ENCODE measurements at regions not wholly inside any gene's neighbourhood (a gene's known extent, or its start where the extent isn't known, plus 50 kb on each side); places are given as distances from the start of the nearest gene placed in this dataset.

DNA sequence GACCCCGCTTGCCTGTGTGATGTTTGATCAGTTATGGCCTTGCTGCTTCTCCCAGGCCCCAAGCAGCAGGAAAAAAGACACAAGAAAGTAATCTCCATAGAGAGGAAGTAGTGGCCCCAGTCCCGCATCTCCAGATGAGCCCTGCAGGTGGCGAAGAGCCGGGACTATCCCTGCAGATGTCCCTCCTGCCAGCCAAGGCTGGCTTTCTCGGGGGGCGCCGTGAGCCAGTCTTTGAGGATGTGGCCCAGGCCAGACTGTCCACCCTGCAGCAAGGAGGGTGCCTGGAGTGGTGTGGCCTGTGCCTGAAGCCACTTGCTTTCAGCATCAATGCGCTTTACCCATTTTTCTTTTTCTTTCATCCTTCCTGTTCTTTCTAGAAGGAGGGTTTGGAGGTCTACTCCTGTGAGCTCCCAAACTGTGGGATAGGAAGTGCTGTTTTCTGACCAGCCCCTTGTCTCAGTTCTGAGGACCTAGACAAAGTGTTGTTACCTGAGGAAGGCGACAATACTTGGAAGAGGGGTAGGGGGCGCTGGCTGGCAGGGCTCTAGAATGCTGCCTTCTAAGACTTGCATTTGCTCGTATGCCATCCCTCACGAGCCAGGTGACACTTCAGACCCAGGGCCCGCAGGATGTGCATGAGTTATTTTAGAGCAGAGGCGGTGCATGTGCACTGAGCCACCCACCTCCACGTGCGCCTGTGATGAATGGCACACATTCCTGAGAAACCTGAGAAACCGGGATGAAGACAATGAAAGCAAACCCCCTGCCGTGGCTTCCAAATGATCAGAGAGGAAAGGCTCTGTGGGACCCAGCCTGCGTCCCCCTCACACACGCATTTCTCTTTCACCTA, 255.8 kb downstream of the FBXO15 start:
- H3K27ac ChIP-seq = no peak overlapping the region
- no peaks in the 10 kb centered on the region for H3K36me3 ChIP-seq
- TF ChIP-seq POLR2A (IDR thresholded peaks at IDR 0.05) = no peak
- TF ChIP-seq POLR2AphosphoS5 (IDR thresholded peaks at IDR 0.05; ENCODE audit: insufficient read depth in 1 of 2, low read depth in 1 of 2) = no peak
- TF ChIP-seq, protein P1, sequence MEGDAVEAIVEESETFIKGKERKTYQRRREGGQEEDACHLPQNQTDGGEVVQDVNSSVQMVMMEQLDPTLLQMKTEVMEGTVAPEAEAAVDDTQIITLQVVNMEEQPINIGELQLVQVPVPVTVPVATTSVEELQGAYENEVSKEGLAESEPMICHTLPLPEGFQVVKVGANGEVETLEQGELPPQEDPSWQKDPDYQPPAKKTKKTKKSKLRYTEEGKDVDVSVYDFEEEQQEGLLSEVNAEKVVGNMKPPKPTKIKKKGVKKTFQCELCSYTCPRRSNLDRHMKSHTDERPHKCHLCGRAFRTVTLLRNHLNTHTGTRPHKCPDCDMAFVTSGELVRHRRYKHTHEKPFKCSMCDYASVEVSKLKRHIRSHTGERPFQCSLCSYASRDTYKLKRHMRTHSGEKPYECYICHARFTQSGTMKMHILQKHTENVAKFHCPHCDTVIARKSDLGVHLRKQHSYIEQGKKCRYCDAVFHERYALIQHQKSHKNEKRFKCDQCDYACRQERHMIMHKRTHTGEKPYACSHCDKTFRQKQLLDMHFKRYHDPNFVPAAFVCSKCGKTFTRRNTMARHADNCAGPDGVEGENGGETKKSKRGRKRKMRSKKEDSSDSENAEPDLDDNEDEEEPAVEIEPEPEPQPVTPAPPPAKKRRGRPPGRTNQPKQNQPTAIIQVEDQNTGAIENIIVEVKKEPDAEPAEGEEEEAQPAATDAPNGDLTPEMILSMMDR (IDR thresholded peaks at IDR 0.05) = no peak
- H3K9me3 ChIP-seq = no peaks in the 10 kb centered on the region
- intact Hi-C loops (cut with DNase I) = no loop called here
- DNase-seq (ENCODE audit: extremely low spot score in 2 of 2) = no peak
- H3K4me1 ChIP-seq = no peaks in the 10 kb centered on the region
- H3K27me3 ChIP-seq = no peaks in the 10 kb centered on the region
- no peak overlapping the region for H3K4me3 ChIP-seq

- Histone ChIP-seq H3K27ac (no peak overlapping the region), H3K36me3 (no peaks in the 10 kb centered on the region), H3K9me3 (no peaks in the 10 kb centered on the region), H3K4me1 (no peaks in the 10 kb centered on the region), H3K27me3 (no peaks in the 10 kb centered on the region), H3K4me3 (no peak overlapping the region)
- DNase-seq (ENCODE audit: extremely low spot score in 2 of 2) = no peak
- TF ChIP-seq POLR2A (IDR thresholded peaks at IDR 0.05) (no peak), POLR2AphosphoS5 (IDR thresholded peaks at IDR 0.05; ENCODE audit: insufficient read depth in 1 of 2, low read depth in 1 of 2) (no peak)
- TF ChIP-seq, protein P1 (IDR thresholded peaks at IDR 0.05) = no peak
- intact Hi-C loops (cut with DNase I) = no loop called here
Measured at GRCh38 chr18:73888565-73888964, 259.1 kb downstream of the FBXO15 start.

- intact Hi-C loops (cut with DNase I) = no loop called here
- DNase-seq (ENCODE audit: extremely low spot score in 2 of 2) = no peak
Measured at GRCh38 chr18:73887801-73888200, 259.8 kb downstream of the FBXO15 start.

GRCh38 chr18:73884868-73885267, 262.8 kb downstream of the FBXO15 start:
- intact Hi-C loops (cut with DNase I) = no loop called here
- TF ChIP-seq, protein P1 (IDR thresholded peaks at IDR 0.05) = no peak
- TF ChIP-seq POLR2AphosphoS5 (IDR thresholded peaks at IDR 0.05; ENCODE audit: insufficient read depth in 1 of 2, low read depth in 1 of 2) (no peak), POLR2A (IDR thresholded peaks at IDR 0.05) (no peak)
- DNase-seq (ENCODE audit: extremely low spot score in 2 of 2) = no peak
- H3K4me1 ChIP-seq = no peaks in the 10 kb centered on the region
- H3K4me3 ChIP-seq = no peak overlapping the region
- H3K27me3 ChIP-seq = no peaks in the 10 kb centered on the region
- no peaks in the 10 kb centered on the region for H3K9me3 ChIP-seq
- no peaks in the 10 kb centered on the region for H3K36me3 ChIP-seq
- no peak overlapping the region for H3K27ac ChIP-seq

More at GRCh38 chr18:73887801-73888200, 259.8 kb downstream of the FBXO15 start:
- H3K27ac ChIP-seq = no peak overlapping the region
- no peaks in the 10 kb centered on the region for H3K4me1 ChIP-seq
- no peaks in the 10 kb centered on the region for H3K27me3 ChIP-seq
- H3K9me3 ChIP-seq = no peaks in the 10 kb centered on the region
- H3K36me3 ChIP-seq = no peaks in the 10 kb centered on the region
- H3K4me3 ChIP-seq = no peak overlapping the region
- TF ChIP-seq, protein P1 (IDR thresholded peaks at IDR 0.05) = no peak
- TF ChIP-seq POLR2A (IDR thresholded peaks at IDR 0.05) (no peak), POLR2AphosphoS5 (IDR thresholded peaks at IDR 0.05; ENCODE audit: insufficient read depth in 1 of 2, low read depth in 1 of 2) (no peak)

- no peaks in the 10 kb centered on the region for H3K4me1 ChIP-seq
- no peak overlapping the region for H3K27ac ChIP-seq
- no peaks in the 10 kb centered on the region for H3K27me3 ChIP-seq
- no peak for DNase-seq (ENCODE audit: extremely low spot score in 2 of 2)
- no peaks in the 10 kb centered on the region for H3K36me3 ChIP-seq
- no peaks in the 10 kb centered on the region for H3K9me3 ChIP-seq
- TF ChIP-seq POLR2AphosphoS5 (IDR thresholded peaks at IDR 0.05; ENCODE audit: insufficient read depth in 1 of 2, low read depth in 1 of 2) (no peak), POLR2A (IDR thresholded peaks at IDR 0.05) (no peak)
- TF ChIP-seq, protein P1 (IDR thresholded peaks at IDR 0.05) = no peak
- intact Hi-C loops (cut with DNase I) = no loop called here
- no peak overlapping the region for H3K4me3 ChIP-seq
Measured at GRCh38 chr18:73881396-73881917, 266.2 kb downstream of the FBXO15 start.

Data from vagina (tissue), 2 donors.